ENCODE measurements at regions not wholly inside any gene's neighbourhood (a gene's known extent, or its start where the extent isn't known, plus 50 kb on each side); places are given as distances from the start of the nearest gene placed in this dataset.
"Not testable (repeated sequence)": the region's sequence is repeated elsewhere in the genome, so short reads cannot be mapped to it uniquely, and the experiment has no call there.

DNA sequence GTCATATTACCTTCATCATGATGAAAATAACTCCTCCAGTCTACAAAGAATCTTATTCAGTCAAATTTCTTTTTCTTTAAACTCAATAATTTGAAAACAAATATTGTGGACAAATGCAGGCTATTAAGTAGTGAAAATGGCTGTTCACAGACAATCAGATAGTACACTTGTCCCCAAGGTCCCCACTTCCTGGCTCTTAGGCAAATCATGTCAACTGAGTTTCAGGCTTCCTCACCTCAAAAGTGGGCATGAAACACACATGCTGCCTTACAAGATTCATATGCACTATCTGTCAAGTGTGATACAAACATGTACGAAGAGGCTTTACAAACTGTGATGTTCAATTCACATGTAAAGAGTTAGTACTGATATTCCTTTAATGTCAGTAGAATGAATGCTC lies 385.2 kb upstream of the SEMA6A start:
- Histone ChIP-seq H3K27ac (no peak overlapping the region), H3K4me1 (no peaks in the 10 kb centered on the region), H3K27me3 (no peaks in the 10 kb centered on the region), H3K9me3 (no peaks in the 10 kb centered on the region), H3K36me3 (no peaks in the 10 kb centered on the region), H3K4me3 (no peak overlapping the region)
- TF ChIP-seq POLR2A (IDR thresholded peaks at IDR 0.05), result no peak
- TF ChIP-seq, protein P1, sequence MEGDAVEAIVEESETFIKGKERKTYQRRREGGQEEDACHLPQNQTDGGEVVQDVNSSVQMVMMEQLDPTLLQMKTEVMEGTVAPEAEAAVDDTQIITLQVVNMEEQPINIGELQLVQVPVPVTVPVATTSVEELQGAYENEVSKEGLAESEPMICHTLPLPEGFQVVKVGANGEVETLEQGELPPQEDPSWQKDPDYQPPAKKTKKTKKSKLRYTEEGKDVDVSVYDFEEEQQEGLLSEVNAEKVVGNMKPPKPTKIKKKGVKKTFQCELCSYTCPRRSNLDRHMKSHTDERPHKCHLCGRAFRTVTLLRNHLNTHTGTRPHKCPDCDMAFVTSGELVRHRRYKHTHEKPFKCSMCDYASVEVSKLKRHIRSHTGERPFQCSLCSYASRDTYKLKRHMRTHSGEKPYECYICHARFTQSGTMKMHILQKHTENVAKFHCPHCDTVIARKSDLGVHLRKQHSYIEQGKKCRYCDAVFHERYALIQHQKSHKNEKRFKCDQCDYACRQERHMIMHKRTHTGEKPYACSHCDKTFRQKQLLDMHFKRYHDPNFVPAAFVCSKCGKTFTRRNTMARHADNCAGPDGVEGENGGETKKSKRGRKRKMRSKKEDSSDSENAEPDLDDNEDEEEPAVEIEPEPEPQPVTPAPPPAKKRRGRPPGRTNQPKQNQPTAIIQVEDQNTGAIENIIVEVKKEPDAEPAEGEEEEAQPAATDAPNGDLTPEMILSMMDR (IDR thresholded peaks at IDR 0.05), result no peak
- no peak for DNase-seq

DNA sequence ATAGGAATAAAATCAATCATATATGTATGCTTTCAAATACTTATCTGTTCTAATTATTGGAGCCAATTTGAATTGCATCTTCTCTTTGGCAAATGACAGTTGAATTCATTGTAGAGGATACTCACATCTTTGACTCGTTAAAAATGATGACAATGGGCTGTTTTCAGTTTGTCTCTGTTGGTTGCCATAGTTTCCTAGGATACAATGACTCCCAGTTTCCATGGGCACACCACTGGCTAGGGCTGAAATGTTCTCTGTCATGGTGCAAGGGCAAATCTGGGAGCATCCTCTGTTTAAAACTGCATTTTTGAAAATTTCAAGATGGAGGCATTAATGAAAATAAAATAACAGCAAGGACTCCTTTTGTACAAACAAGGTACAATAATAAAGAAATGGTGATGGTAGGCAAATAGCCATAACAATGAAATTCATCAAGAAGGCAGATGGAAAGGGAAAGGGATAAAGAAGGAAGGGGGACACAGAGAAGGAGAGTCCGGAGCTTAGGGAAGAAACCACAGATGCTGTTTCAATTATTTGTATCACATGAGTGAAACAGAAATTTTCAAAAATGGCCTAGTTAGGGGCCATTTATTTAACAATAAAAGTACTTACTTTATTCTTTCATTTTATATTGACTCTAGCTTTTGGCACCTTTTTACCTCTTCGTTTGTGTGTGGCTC lies 378.8 kb upstream of the SEMA6A start:
- H3K36me3 ChIP-seq, result no peaks in the 10 kb centered on the region
- H3K27me3 ChIP-seq, result no peaks in the 10 kb centered on the region
- H3K4me1 ChIP-seq, result no peaks in the 10 kb centered on the region
- no peak overlapping the region for H3K4me3 ChIP-seq
- no peaks in the 10 kb centered on the region for H3K9me3 ChIP-seq
- no peak for DNase-seq
- no peak overlapping the region for H3K27ac ChIP-seq
- no peak for TF ChIP-seq POLR2A (IDR thresholded peaks at IDR 0.05)
- TF ChIP-seq, protein P1 (IDR thresholded peaks at IDR 0.05), result no peak

DNA sequence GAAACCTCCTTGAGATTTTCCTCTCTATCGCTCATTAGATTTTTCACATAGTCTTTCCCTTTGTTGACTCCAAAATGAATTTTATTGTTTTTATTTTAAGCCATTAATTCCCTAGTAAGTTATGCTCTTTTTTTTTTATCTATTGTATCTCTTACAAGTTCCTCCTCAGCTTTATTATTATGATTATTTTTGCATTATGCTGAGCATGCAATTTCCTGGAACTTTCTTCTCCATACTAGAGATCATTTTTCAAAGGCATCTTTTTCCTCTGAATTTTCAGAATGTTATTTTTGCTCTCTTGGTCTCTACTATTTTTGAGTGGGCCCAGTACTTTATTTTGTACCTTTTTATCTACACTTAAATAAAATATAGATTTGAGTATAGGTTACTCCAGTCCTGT lies 376.6 kb upstream of the SEMA6A start:
- Histone ChIP-seq H3K36me3 (no peaks in the 10 kb centered on the region), H3K27ac (no peak overlapping the region), H3K9me3 (no peaks in the 10 kb centered on the region), H3K27me3 (no peaks in the 10 kb centered on the region), H3K4me3 (no peak overlapping the region), H3K4me1 (no peaks in the 10 kb centered on the region)
- no peak for DNase-seq
- no peak for TF ChIP-seq POLR2A (IDR thresholded peaks at IDR 0.05)
- TF ChIP-seq, protein P1 (IDR thresholded peaks at IDR 0.05), result no peak

DNA sequence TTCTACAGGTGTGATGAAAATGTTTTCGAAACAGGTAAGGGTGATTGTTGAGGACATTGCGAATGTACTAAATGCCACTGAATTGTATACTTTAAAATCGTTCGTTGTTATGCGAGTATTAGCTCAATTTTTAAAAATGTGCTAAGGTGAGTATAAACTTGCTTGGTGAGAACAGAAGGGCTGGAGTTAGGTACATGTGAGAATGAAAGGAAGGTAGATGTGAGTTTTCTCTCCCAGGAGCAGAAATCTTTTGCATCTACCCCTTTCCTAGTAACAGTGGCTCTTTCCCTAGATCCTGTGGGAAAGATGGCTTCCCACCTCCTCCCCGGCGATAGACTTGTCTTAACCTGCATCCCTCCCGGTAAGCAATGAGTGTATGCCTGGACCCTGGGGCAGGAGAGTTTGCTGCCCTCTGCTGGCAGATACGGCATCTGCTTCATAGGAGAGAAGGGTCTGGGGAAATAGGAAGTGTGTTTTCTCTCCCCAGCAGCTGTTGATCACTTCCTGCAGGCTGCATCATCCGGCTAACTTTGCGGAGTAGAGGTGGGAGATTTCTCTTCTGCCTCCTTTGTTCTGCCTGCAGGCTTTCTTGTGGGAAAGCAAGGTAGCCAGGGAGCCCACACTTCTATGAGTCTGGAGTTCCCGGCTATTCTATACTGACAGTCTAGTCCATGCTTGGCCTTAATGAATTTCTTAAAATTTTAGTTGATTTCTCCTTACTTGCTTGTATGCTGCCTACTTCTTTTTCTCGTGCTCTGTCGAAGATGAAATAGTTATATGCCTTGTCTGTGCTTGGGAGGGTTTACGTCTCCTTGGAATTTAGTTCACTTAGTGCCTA lies 373.3 kb upstream of the SEMA6A start:
- H3K4me1 ChIP-seq, result no peaks in the 10 kb centered on the region
- TF ChIP-seq, protein P1 (IDR thresholded peaks at IDR 0.05), result peak in 5 of 6 experiments; percentile 10 to 78 (median 65)
- no peak for TF ChIP-seq POLR2A (IDR thresholded peaks at IDR 0.05)
- DNase-seq, result peak; percentile 43 to 84 (median 73)
- no peaks in the 10 kb centered on the region for H3K27me3 ChIP-seq
- no peak overlapping the region for H3K4me3 ChIP-seq
- no peaks in the 10 kb centered on the region for H3K36me3 ChIP-seq
- H3K9me3 ChIP-seq, result no peaks in the 10 kb centered on the region
- no peak overlapping the region for H3K27ac ChIP-seq

GRCh38 chr5:116945613-116946382 lies 371.2 kb upstream of the SEMA6A start:
- H3K27ac ChIP-seq, DNase-seq, H3K4me1 ChIP-seq, H3K9me3 ChIP-seq, H3K4me3 ChIP-seq, H3K27me3 ChIP-seq, H3K36me3 ChIP-seq: not testable (repeated sequence)

- no peak for DNase-seq
Measured at GRCh38 chr5:116944183-116944582, 369.6 kb upstream of the SEMA6A start.

More at GRCh38 chr5:116944183-116944582, 369.6 kb upstream of the SEMA6A start:
- TF ChIP-seq, protein P1 (IDR thresholded peaks at IDR 0.05), result no peak
- TF ChIP-seq POLR2A (IDR thresholded peaks at IDR 0.05), result no peak
- H3K36me3 ChIP-seq, result no peaks in the 10 kb centered on the region
- no peaks in the 10 kb centered on the region for H3K9me3 ChIP-seq
- no peak overlapping the region for H3K4me3 ChIP-seq
- H3K4me1 ChIP-seq, result no peaks in the 10 kb centered on the region
- no peaks in the 10 kb centered on the region for H3K27me3 ChIP-seq
- no peak overlapping the region for H3K27ac ChIP-seq

All from Peyer's patch (tissue), 4 donors.